ENCODE measurements at regions not wholly inside any gene's neighbourhood (a gene's known extent, or its start where the extent isn't known, plus 50 kb on each side); places are given as distances from the start of the nearest gene placed in this dataset.

GRCh38 chr6:149223120-149223903 is 94.2 kb upstream of the TAB2 start:
- no peaks in the 10 kb centered on the region for H3K27me3 Mint-ChIP-seq (ENCODE audit: low read depth)
- no peak for DNase-seq
- no peak for ATAC-seq
- H3K4me3 Mint-ChIP-seq = no peak overlapping the region
- H3K4me1 Mint-ChIP-seq (ENCODE audit: low read depth) = peaks cover 26% of the 10 kb centered on the region
- H3K9me3 Mint-ChIP-seq = no peaks in the 10 kb centered on the region
- no peaks in the 10 kb centered on the region for H3K36me3 Mint-ChIP-seq (ENCODE audit: insufficient read depth)

- Mint-ChIP-seq H3K9me3 (no peaks in the 10 kb centered on the region), H3K4me1 (ENCODE audit: low read depth) (peaks cover 24% of the 10 kb centered on the region), H3K36me3 (ENCODE audit: insufficient read depth) (peaks cover 2% of the 10 kb centered on the region), H3K27me3 (ENCODE audit: low read depth) (no peaks in the 10 kb centered on the region), H3K4me3 (no peak overlapping the region)
- DNase-seq = no peak
- ATAC-seq = no peak
These were observed 93.6 kb upstream of the TAB2 start for GRCh38 chr6:149223904-149224351.

GRCh38 chr6:149224399-149224798 is 93.1 kb upstream of the TAB2 start:
- no peak for DNase-seq
- H3K4me1 Mint-ChIP-seq (ENCODE audit: low read depth) = peaks cover 24% of the 10 kb centered on the region
- no peak overlapping the region for H3K4me3 Mint-ChIP-seq
- no peaks in the 10 kb centered on the region for H3K27me3 Mint-ChIP-seq (ENCODE audit: low read depth)
- H3K36me3 Mint-ChIP-seq (ENCODE audit: insufficient read depth) = peaks cover 2% of the 10 kb centered on the region
- H3K9me3 Mint-ChIP-seq = no peaks in the 10 kb centered on the region
- ATAC-seq = no peak

GRCh38 chr6:149225370-149225769 is 92.1 kb upstream of the TAB2 start:
- Mint-ChIP-seq H3K4me3 (no peak overlapping the region), H3K4me1 (ENCODE audit: low read depth) (peaks cover 25% of the 10 kb centered on the region), H3K27me3 (ENCODE audit: low read depth) (no peaks in the 10 kb centered on the region), H3K36me3 (ENCODE audit: insufficient read depth) (peaks cover 2% of the 10 kb centered on the region), H3K9me3 (no peaks in the 10 kb centered on the region)
- no peak for DNase-seq
- no peak for ATAC-seq

- no peaks in the 10 kb centered on the region for H3K9me3 Mint-ChIP-seq
- no peaks in the 10 kb centered on the region for H3K27me3 Mint-ChIP-seq (ENCODE audit: low read depth)
- DNase-seq (no peak), ATAC-seq (no peak)
- H3K4me1 Mint-ChIP-seq (ENCODE audit: low read depth) = peaks cover 29% of the 10 kb centered on the region
- no peak overlapping the region for H3K4me3 Mint-ChIP-seq
- peaks cover 2% of the 10 kb centered on the region for H3K36me3 Mint-ChIP-seq (ENCODE audit: insufficient read depth)
These were observed 91.6 kb upstream of the TAB2 start for GRCh38 chr6:149225946-149226345.

GRCh38 chr6:149227796-149228195 is 89.7 kb upstream of the TAB2 start:
- no peaks in the 10 kb centered on the region for H3K27me3 Mint-ChIP-seq (ENCODE audit: low read depth)
- H3K4me1 Mint-ChIP-seq (ENCODE audit: low read depth) = peaks cover 45% of the 10 kb centered on the region
- H3K9me3 Mint-ChIP-seq = no peaks in the 10 kb centered on the region
- H3K4me3 Mint-ChIP-seq = no peak overlapping the region
- peaks cover 2% of the 10 kb centered on the region for H3K36me3 Mint-ChIP-seq (ENCODE audit: insufficient read depth)
- ATAC-seq (no peak), DNase-seq (no peak)

GRCh38 chr6:149228311-149228955 is 89.1 kb upstream of the TAB2 start:
- H3K36me3 Mint-ChIP-seq (ENCODE audit: insufficient read depth) = peaks cover 2% of the 10 kb centered on the region
- H3K9me3 Mint-ChIP-seq = no peaks in the 10 kb centered on the region
- no peak overlapping the region for H3K4me3 Mint-ChIP-seq
- no peak for DNase-seq
- H3K4me1 Mint-ChIP-seq (ENCODE audit: low read depth) = peaks cover 50% of the 10 kb centered on the region
- ATAC-seq = no peak
- no peaks in the 10 kb centered on the region for H3K27me3 Mint-ChIP-seq (ENCODE audit: low read depth)

GRCh38 chr6:149229096-149229495 is 88.4 kb upstream of the TAB2 start:
- no peak for ATAC-seq
- Mint-ChIP-seq H3K9me3 (no peaks in the 10 kb centered on the region), H3K27me3 (ENCODE audit: low read depth) (no peaks in the 10 kb centered on the region), H3K4me3 (no peak overlapping the region), H3K4me1 (ENCODE audit: low read depth) (peaks cover 51% of the 10 kb centered on the region), H3K36me3 (ENCODE audit: insufficient read depth) (peaks cover 2% of the 10 kb centered on the region)
- DNase-seq = no peak

- H3K4me3 Mint-ChIP-seq = no peak overlapping the region
- H3K36me3 Mint-ChIP-seq (ENCODE audit: insufficient read depth) = peaks cover 2% of the 10 kb centered on the region
- no peak for ATAC-seq
- no peaks in the 10 kb centered on the region for H3K9me3 Mint-ChIP-seq
- H3K4me1 Mint-ChIP-seq (ENCODE audit: low read depth) = peaks cover 68% of the 10 kb centered on the region
- H3K27me3 Mint-ChIP-seq (ENCODE audit: low read depth) = no peaks in the 10 kb centered on the region
- DNase-seq = no peak
These were observed 86.6 kb upstream of the TAB2 start for GRCh38 chr6:149230712-149231460.

GRCh38 chr6:149231778-149232177 is 85.7 kb upstream of the TAB2 start:
- peaks cover 65% of the 10 kb centered on the region for H3K4me1 Mint-ChIP-seq (ENCODE audit: low read depth)
- ATAC-seq = no peak
- H3K9me3 Mint-ChIP-seq = no peaks in the 10 kb centered on the region
- H3K27me3 Mint-ChIP-seq (ENCODE audit: low read depth) = no peaks in the 10 kb centered on the region
- H3K36me3 Mint-ChIP-seq (ENCODE audit: insufficient read depth) = peaks cover 2% of the 10 kb centered on the region
- peak overlapping the region; percentile 19 for H3K4me3 Mint-ChIP-seq
- DNase-seq = no peak

- Mint-ChIP-seq H3K4me3 (peak overlapping the region; percentile 79), H3K36me3 (ENCODE audit: insufficient read depth) (peaks cover 2% of the 10 kb centered on the region), H3K27me3 (ENCODE audit: low read depth) (no peaks in the 10 kb centered on the region), H3K4me1 (ENCODE audit: low read depth) (peaks cover 58% of the 10 kb centered on the region), H3K9me3 (no peaks in the 10 kb centered on the region)
- peak; percentile 33 for DNase-seq
- ATAC-seq = peak; percentile 75 to 76
These were observed 84.3 kb upstream of the TAB2 start for GRCh38 chr6:149233056-149233715.

GRCh38 chr6:149234051-149234962 is 83.2 kb upstream of the TAB2 start:
- Mint-ChIP-seq H3K36me3 (ENCODE audit: insufficient read depth) (no peaks in the 10 kb centered on the region), H3K27me3 (ENCODE audit: low read depth) (no peaks in the 10 kb centered on the region), H3K4me3 (peak overlapping the region; percentile 79), H3K4me1 (ENCODE audit: low read depth) (peaks cover 53% of the 10 kb centered on the region), H3K9me3 (peaks cover 6% of the 10 kb centered on the region)
- DNase-seq = peak; percentile 15
- ATAC-seq = peak; percentile 74

GRCh38 chr6:149235130-149235561 is 82.4 kb upstream of the TAB2 start:
- ATAC-seq = no peak
- no peaks in the 10 kb centered on the region for H3K36me3 Mint-ChIP-seq (ENCODE audit: insufficient read depth)
- peaks cover 8% of the 10 kb centered on the region for H3K9me3 Mint-ChIP-seq
- peak overlapping the region; percentile 79 for H3K4me3 Mint-ChIP-seq
- no peak for DNase-seq
- no peaks in the 10 kb centered on the region for H3K27me3 Mint-ChIP-seq (ENCODE audit: low read depth)
- H3K4me1 Mint-ChIP-seq (ENCODE audit: low read depth) = peaks cover 52% of the 10 kb centered on the region

Measured in activated T-cell treated with anti-CD3 and anti-CD28 coated beads, Interleukin-2, amount 50 U/mL, for 4 hours (primary cell).